Dermis microvascular lymphatic vessel endothelial cell (primary cell): ENCODE measurements at regions not wholly inside any gene's neighbourhood (a gene's known extent, or its start where the extent isn't known, plus 50 kb on each side); places are given as distances from the start of the nearest gene placed in this dataset.
"Not testable (repeated sequence)": the region's sequence is repeated elsewhere in the genome, so short reads cannot be mapped to it uniquely, and the experiment has no call there.

Source experiments
- DNase-seq, 2 donors: peaks; one replicate each; pipeline versions ENCODE4 v3.0.0 to v3.0.0-alpha.2; 2010; ENCODE audit warnings: low read depth in 2 of 2

DNA sequence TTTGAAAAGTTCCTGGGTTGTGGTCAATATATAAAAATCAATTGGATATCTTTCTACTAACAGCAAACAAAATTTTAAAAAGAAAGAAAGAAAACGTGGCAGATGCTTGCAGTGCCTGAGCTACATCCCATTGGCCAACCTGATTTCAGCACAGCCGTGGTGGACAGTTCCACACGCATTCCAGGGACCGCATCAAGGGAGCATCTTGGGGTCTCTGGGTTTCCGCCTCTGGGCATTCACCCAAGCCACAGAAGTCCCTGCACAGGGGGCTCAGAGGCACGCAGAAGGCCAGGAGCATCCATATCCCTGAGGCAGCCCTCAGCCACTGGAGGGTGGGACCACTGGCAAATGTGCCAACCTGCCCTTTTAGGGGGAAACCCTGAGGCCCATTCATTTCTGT is 254.5 kb upstream of the RNF32 start:
- DNase-seq: no peak

DNA sequence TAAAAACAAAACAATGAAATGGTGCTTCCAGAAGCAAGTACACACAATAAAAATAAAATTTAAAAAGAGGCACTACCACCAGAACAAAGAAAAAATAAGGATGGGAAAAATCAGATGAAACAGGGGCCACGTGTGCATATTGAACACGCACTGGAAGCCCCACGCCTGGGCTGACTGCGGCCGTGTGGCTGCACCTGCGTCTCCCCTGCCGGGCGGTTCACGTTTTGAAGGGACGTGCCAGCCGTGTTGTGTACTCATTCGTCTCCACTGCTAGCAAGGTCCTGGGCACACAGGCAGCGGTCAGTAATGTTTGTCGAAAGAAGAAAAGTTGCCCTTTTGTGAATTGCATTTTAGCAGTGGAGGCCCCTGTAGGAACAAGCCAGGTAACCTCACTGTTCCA is 255.9 kb upstream of the RNF32 start:
- DNase-seq: no peak

DNA sequence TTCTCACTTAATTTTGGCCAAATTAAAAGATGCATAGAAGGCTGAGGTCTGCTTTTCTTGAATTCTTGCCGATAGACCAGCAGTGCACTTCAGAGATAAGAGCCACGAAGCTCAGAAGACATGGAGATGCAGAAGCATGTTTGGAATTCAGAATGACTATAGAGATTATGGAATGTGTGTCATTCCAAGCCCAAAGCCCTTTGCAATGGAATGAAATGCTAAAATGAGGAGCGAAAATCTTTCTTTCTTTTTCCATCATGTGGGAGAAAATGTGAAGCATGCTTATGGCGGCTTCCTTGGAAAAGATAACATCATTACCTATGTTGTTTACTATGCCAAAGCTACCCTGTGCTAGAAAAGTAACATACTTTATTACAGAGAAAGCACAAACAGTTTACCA is 257.0 kb upstream of the RNF32 start:
- DNase-seq: no peak

DNA sequence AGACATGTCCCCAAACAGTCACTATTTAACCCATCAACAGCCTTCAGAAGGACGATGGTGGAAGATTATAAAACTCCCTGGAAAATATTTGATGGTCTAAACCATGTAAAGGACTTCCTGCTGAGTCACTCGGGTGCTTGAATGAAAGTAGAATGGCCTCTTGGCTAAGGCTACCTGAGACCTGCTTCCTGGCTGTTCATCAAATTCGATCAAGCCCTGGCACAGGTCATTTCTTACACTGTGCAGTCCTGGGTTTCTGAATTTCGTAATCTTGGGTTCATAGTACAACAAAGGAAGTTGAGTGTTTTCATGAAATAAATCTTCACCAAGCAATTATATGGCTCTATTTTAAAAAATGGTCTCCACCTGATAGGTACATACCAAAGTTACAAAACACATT is 260.3 kb upstream of the RNF32 start:
- DNase-seq: no peak

DNA sequence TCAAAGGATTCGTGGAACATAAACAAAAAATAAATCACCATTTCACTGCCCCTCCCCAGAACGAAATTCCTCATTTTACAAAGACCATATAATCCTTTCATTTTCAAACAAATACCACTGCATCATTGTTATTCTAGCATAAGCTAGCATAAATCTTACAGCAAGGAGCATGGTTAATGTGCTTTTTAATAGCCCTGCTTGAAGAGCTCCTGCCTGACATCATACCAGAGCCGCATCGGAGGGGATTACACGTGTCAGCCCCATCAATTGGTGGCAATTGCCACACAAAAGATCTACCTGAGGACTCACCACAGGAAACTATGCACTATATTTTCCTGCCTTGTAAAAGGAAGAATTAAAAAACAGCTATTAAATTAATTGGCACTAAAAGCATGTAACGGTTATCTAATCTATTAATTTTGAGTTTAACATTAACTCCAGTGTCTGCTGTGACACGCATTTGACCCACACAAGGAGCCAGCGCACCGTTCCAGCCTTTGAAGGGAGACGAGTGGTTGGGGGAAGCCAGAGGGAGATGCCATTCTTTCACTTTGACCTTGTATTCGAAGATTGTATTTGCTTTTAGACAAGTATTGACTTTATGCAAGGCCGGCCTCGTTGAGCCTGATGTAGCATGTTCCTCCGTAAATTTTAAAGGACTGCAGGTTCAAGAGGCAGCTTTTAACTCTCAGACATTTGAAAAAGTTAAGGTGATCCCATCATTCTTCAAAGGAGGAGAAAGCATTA is 261.1 kb upstream of the RNF32 start:
- DNase-seq: no peak

DNA sequence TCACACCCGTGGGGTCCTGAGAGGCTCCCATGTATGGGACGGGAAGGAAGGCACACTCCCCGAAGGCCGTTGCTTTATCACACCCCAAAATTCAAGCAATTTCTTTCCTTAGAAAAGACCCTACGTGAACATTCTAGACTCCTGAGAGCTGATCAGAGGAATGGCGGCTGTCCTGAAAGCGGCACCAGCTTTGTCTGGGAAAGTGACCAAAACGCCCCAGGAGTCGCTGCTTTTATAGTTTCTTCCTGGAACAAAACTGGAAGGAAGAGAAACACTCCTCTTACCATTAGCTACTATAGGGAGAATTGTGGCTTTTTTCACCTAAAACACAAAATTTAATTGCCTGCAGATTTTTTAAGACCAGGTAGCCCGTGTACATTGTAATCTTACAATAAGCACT is 261.8 kb upstream of the RNF32 start:
- DNase-seq: no peak

DNA sequence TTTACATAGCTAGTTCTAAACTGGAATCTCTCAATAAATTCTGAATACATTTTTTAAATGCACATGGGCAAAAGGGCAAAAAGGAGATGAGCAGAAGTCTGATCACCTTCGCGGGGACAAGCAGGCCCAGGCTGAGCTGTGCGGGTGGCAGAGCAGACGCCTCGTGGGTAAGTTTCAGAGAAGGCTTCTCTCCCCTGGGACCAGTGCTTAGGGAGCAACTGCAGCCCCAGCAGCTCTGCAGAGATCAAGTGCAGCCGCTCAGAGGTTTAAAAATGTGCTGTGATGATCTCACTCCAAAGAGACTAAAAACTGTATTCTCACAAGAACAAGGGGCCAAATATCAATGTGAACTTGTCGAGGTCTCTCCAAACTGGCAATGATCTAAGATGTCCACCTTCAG is 264.3 kb upstream of the RNF32 start:
- no peak for DNase-seq

DNA sequence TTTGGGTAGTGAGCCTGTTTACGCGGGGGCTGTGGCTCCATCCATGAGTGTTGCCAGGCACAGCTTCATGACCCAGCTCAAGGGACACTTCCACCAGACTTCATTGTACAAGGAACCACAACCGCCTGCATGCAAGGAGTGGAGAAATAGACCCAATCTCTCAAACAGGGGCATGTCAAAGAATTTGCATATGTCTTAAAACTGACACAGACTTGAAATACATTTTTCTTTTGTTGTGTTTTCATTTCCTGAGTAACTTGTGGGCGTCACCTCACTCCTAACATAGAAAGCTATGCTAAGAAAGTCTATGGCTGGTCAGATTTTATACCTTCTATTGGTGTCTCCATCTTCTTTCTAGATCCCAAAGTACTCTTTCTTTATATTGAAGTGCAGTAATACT is 266.2 kb upstream of the RNF32 start:
- DNase-seq: no peak

DNA sequence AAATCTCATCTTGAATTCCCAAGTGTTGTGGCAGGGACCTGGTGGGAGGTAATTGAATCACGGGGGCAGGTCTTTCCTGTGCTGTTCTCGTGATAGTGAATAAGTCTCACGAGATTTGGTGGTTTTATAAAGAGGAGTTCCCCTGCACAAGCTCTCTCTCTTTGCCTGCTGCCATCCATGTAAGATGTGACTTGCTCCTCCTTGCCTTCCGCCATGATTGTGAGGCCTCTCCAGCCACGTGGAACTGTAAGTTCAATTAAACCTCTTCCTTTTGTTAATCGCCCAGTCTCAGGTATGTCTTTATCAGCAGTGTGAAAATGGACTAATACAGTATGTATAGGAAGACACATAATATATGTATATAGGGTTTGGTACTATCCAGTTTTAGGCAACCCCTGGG is 270.6 kb upstream of the RNF32 start:
- not testable (repeated sequence) for DNase-seq

DNA sequence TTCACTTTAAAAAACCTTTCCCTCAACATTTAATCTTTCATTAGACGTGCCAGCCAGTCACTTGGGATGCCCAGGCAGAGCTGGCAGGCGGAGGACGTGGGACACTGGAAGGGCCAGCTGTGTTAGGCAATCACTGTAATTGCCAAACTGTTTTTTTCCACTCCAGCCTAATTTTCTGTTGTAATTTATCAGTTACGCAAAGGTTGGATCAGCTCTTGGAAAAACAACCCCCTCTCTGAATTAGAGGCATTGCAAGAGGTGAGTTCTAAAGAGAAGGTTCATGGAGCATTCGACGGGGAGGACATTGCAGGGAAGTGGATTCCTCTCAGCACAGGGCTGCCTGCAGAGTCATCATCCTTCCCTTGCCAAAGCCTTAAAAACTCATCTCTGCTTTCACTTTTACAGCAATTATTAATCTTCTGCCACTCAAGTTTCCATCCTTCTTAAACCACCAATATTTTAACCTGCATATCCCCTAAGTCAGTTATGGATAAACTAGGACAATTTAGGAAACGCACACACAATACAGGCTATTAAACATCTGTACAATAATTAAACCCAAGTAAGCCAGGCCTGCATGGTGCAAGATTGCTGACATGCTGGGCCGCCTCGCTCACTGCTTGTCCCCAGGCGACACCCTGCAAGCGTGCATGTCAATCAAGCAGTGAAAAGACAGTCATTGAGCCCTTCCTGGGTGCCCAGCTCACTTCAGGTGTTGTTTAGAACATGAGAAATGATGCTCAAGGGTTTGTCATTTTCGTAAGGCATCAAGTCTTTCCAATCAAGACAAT is 272.3 kb upstream of the RNF32 start:
- no peak for DNase-seq

DNA sequence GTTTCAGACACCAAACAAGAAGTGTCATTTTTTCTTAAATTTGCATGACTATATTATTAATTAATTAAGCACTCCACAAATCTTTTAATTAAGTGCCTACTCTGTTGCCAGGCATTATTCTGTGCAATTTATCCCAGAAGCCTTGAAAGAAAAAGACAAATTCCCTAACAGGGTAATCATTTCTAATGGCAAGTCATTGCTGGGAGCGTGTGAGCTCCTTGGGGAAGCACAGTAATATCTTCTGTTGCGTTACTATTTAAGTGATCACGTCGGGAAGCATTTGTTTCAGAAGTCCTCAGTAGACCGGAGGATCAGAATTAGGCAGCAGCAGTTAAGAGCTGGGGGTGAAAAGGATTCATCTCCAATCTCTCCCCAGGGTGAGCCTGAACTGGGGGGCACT is 276.8 kb upstream of the RNF32 start:
- DNase-seq: no peak

DNA sequence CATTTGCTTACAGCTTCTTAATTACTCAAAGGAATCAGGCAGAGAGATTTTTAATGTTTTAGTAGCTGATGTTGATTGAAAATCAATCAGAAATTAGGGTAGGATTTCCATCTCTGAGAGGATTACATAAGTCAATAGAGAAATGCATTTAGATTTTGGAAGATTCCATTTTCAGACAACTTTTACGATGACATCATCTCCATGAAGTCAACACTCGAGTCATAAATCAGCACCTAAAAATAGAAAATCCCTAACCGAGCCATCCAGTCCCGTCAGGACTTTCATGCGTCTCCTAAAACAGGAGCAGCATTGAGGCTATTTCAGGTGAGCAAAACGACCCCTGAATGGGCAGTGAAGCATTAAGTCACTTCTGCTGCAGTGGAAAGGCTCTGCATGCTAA is 279.7 kb upstream of the RNF32 start:
- DNase-seq: no peak

DNA sequence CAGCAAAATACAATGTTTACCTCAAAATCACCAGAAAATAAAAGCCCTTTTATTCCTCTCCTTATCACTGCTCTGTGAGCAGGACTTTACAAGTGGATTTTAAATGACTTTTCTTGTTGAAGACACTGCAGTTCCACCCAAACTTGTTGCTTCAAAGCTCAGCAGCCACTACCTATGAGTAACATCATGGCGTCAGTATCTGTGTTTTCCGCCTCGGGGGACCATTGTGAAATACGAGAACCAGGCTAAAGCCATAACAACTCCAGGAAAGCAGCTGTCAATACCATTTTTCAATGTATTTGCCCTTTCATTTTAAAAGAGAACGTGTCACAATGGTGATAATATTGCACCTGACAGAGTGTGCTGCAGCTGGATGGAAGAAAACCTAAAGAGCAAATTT is 284.0 kb upstream of the RNF32 start:
- no peak for DNase-seq

DNA sequence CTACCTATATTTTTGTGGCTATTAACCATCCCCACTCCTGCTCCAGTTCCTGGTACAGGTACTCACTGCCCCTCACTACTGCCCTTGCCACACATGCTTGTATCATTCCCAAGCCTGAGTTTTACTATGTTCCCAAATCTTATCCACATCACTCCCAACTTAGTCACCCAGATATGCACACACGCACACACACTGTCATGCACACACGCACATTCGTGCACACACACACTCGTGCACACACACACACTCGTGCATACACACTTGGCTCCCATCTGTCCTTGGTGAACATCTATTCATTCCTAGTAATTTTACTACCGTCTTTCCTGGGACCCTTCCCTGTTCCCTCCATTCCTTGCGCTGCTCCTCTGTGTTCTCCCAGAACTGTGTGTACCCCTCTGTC is 287.2 kb upstream of the RNF32 start:
- DNase-seq: no peak

DNA sequence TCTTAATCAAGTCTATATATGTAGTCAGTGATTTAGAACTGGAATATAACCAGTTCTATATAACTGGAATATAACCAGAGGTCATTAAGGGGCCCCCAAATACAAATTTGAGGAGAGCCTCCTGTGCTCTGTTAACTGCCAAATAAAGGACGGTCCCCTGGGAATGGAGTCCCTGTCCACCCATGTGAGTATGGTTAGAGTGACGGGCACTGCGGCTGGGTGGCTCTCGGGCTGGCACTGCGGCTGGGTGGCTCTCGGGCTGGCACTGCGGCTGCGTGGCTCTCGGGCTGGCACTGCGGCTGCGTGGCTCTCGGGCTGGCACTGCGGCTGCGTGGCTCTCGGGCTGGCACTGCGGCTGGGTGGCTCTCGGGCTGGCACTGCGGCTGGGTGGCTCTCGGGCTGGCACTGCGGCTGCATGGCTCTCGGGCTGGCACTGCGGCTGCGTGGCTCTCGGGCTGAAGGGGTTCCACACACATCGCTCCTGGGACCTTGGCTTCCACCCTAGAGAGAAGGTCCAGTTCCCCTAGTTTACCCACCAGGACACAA is 292.8 kb upstream of the RNF32 start:
- not testable (repeated sequence) for DNase-seq

DNA sequence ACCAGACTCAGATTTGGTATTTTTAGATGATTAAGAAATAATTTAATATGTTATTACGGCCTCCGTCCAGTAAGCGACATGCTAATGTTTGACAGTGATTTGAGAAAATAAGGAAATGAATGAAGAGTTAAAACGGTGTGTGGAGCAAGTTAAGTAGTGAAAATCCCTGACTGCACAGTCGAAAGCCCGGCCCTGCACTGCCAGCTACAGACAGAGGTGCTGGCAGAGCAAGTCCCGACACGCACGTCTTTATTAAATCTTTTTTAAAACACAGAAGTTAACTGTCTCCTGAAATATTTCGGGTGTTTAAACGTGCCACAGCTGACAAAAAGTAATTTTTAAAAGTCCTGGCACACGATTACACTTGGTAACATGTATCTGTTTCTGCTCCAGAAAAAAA is 293.4 kb upstream of the RNF32 start:
- DNase-seq: no peak

DNA sequence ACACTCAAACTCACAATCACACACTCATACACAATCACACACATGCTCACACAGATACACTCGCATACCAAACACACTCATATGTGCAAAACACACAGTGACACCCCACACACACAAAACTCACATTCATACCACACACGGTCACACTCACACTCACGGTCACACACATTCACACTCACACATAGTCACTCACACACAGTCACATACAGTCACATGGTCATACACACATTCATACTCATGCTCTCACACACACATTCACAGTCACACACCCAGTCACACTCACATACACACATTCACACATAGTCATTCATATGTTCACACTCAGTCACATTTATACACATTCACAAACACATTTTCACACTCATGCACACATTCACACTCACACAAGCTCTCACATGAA is 296.0 kb upstream of the RNF32 start:
- DNase-seq: no peak

DNA sequence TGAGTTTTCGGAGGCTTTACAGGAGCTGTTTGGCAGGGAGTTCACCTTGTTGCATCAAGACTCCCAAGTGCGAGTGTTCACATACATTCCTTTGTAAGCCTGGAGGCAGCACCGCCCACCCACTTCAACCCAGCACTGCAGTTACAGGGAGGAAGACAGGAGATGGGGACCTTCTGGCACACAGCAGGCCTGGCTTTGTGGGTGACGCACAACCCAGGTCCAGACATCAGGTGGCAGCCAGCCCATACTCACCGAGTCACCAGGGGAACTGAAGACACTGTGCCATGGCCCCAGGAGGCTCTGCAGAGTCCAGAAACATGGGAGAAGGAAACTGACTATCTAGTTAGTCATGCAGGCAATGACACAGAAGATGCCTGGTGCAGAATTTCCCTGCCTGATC is 305.9 kb upstream of the RNF32 start:
- DNase-seq: no peak

DNA sequence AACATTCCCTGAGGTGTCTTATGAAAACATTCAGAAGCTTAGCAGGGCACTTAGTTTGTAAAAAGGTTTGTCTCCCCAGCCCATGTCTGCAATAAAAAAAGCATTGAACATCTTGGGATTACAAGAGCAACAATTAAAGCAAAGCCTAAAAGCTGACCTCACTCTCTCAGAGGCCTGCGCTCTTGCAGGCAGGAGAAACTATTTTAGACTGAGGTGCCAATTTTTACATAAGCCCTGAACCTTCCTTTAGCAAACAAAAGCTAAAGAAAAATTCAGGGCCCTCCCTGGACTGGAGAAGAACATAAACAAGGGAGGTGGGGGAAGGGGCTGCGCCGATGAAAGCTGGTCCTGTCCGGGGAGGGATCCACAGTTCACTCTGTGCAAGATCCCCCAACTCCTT is 312.7 kb upstream of the RNF32 start:
- DNase-seq: no peak

DNA sequence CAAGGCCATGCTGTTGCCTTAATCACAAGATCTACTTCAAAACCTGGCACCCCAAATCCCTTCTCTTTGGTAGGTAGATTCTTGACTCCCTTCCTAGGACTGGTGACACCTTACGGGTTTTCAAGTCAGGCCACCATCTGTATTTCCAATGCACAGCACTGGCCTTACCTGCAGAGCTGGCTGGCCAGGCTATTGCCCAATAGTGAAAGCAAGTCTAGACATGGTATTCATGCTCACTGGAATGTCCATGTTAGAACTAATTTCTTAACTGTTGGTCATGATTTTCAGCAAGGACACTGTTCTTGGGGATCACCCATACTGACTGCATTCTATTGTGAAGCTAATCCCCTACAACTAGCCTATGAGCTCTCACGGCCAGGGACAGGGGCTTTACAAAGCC is 313.1 kb upstream of the RNF32 start:
- no peak for DNase-seq

DNA sequence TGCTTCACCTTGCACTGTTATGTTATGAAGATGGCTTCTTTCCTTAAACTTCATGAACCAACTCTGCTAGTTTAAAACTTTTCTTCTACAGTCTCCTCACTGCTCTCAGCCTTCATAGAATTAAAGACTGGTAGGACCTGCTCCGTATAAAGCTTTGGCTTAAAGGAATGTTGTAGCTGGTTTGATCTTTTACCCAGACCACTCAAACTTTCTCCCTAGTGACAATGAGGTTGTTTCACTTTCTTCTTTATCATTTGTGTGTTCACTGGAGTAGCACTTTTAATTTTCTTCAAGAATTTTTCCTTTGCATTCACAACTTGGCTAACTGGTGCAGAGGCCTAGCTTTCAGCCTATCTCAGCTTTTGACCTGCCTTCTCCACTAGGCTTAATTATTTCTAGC is 316.4 kb upstream of the RNF32 start:
- no peak for DNase-seq

DNA sequence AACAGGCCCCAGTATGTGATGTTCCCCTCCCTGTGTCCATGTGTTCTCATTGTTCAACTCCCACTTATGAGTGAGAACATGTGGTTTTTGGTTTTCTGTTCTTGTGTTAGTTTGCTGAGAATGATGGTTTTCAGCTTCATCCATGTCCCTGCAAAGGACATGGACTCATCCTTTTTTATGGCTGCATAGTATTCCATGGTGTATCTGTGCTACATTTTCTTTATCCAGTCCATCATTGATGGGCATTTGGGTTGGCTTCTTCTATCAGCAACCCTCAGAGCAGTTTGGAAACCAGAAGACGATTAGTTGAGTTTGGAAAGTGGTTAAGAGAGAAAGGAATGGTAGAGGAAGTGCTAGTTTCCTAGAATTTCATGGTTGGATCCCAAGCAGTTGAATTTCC is 319.1 kb upstream of the RNF32 start:
- DNase-seq: not testable (repeated sequence)

DNA sequence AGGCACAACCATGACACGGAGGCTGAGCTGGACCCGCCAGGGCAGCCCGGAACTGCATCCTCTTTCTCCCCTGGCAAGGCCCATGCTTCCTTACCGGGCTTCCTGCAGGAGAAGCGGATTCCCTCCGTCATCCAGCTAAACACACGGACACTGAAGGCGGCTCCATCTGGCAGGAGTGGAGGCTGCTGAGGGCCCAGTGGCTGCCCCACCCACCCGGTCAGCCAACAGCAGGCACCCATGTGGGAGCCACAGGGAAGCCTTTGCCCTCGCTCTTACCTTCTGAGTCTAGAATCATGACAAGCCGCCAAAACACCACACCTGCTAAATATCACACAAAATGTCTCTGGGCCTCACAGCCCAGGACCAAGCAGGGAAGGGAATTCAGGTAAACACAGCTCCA is 321.6 kb upstream of the RNF32 start:
- DNase-seq: no peak
